ENCODE measurements at regions not wholly inside any gene's neighbourhood (a gene's known extent, or its start where the extent isn't known, plus 50 kb on each side); places are given as distances from the start of the nearest gene placed in this dataset.

DNA sequence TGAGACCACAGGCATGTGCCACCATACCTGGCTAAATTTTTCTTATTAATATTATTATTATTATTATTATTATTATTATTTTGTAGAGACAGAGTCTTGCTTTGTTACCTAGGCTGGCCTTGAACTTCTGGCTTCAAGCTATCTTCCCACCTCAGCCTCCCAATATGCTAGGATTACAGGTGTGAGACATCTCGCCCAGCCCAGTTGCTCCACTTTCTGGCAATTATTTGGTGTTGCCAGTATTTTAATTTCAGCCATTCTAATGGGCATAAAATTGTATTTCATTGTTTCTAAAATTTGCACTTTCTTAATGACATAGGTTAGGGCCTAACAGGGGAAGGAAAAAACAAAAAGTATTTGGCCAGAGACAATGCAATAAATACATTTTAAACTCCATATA lies 1217.6 kb upstream of the ALCAM start:
- TF ChIP-seq CTCF (IDR thresholded peaks at IDR 0.05) (no peak), ZFX (IDR thresholded peaks at IDR 0.05; ENCODE audit: borderline replicate concordance) (no peak)

Data from 22Rv1 (cell line).